OCI-LY7 (cell line): ENCODE measurements at regions not wholly inside any gene's neighbourhood (a gene's known extent, or its start where the extent isn't known, plus 50 kb on each side); places are given as distances from the start of the nearest gene placed in this dataset.

Experiments
- BruUV-seq: library from RNA; stranded (reverse); fragments of 400-500 nt; replicated peaks from 2 replicates; lab custom pipeline; 2021; lab: Mats Ljungman, UMichigan
- CTCF ChIA-PET: fragments of 300-600 bp; sonication (Branson Sonifier 250); formaldehyde crosslinking; loops from one replicate; lab custom pipeline; 2022; ENCODE audit warnings: antibody characterized with exemption; ENCODE audit not compliant: unreplicated experiment; lab: Charles Lee
- POLR2A ChIA-PET: fragments of 300-600 bp; sonication (Branson Sonifier 250); formaldehyde crosslinking; loops from one replicate; lab custom pipeline; 2022; ENCODE audit warnings: antibody characterized with exemption; lab: Charles Lee
- DNase-seq: peaks from one replicate; pipeline ENCODE4 v3.0.0-alpha.2; 2015; ENCODE audit warnings: low spot score
- H2AFZ ChIP-seq: fragments of 200-600 bp; sonication (generic), shearing (Covaris generic); 2 replicates; pipeline ENCODE4 v1.6.1; 2014; ENCODE audit warnings: mild to moderate bottlenecking, antibody characterized with exemption, low read length, moderate library complexity
- H3K27ac ChIP-seq: fragments of 200-600 bp; sonication (generic); 2 replicates; pipeline ENCODE4 v1.5.1; 2014; ENCODE audit warnings: mixed run types, low read depth, mild to moderate bottlenecking, moderate library complexity, low read length, inconsistent platforms; ENCODE audit not compliant: poor library complexity, severe bottlenecking
- H3K36me3 ChIP-seq: fragments of 200-600 bp; sonication (generic); 2 replicates; pipeline ENCODE4 v1.6.1; 2014; ENCODE audit warnings: mild to moderate bottlenecking, antibody characterized with exemption, low read length, moderate library complexity, mixed read lengths; ENCODE audit not compliant: insufficient read depth
- H3K4me1 ChIP-seq: fragments of 200-600 bp; sonication (generic); 2 replicates; pipeline ENCODE4 v1.5.1; 2014; ENCODE audit warnings: mild to moderate bottlenecking, low read length; ENCODE audit not compliant: insufficient read depth, poor library complexity, severe bottlenecking
- H3K4me2 ChIP-seq: fragments of 200-600 bp; sonication (generic); 2 replicates; pipeline ENCODE4 v1.6.1; 2014; ENCODE audit warnings: mild to moderate bottlenecking, low read length
- H3K4me3 ChIP-seq: fragments of 200-600 bp; sonication (generic); 2 replicates; pipeline ENCODE4 v1.5.1; 2014; ENCODE audit warnings: mild to moderate bottlenecking, low read depth, low read length; ENCODE audit not compliant: poor library complexity, severe bottlenecking
- H3K79me2 ChIP-seq: fragments of 200-600 bp; sonication (generic); 2 replicates; pipeline ENCODE4 v1.6.1; 2016; ENCODE audit warnings: low read depth, mild to moderate bottlenecking, low read length, moderate library complexity, mixed read lengths; ENCODE audit not compliant: insufficient read depth
- H3K9me2 ChIP-seq: fragments of 200-600 bp; sonication (generic); 2 replicates; pipeline ENCODE4 v1.6.1; 2016; ENCODE audit warnings: mild to moderate bottlenecking, low read length, mixed read lengths; ENCODE audit not compliant: insufficient read depth
- H3K9me3 ChIP-seq: fragments of 200-600 bp; sonication (generic); 2 replicates; pipeline ENCODE4 v1.6.1; 2014; ENCODE audit warnings: mild to moderate bottlenecking, mixed run types, low read length, mixed read lengths
- H4K20me1 ChIP-seq: fragments of 200-600 bp; sonication (generic); 2 replicates; pipeline ENCODE4 v1.6.1; 2014; ENCODE audit warnings: mild to moderate bottlenecking, antibody characterized with exemption, low read length, moderate library complexity, mixed read lengths; ENCODE audit not compliant: insufficient read depth
- EZH2phosphoT487 ChIP-seq: fragments of 200-600 bp; sonication (generic); IDR thresholded peaks from 2 replicates; pipeline ENCODE4 v1.6.1; 2018; ENCODE audit warnings: low read depth, borderline replicate concordance, mild to moderate bottlenecking, mixed run types, antibody characterized with exemption, low read length, moderate library complexity, mixed read lengths
- intact Hi-C: fragments of 100-400 bp; cut with micrococcal nuclease; formaldehyde crosslinking; loops from one replicate; pipeline ENCODE4 v1.10.0; 2022; ENCODE audit not compliant: unreplicated experiment
- TF ChIP-seq, protein P1 (sequence below): fragments of 200-600 bp; sonication (generic); conservative IDR thresholded peaks from 2 replicates; pipeline ENCODE4 v1.5.1; 2014; ENCODE audit warnings: mild to moderate bottlenecking, antibody characterized with exemption, low read length, moderate library complexity, mixed read lengths

DNA sequence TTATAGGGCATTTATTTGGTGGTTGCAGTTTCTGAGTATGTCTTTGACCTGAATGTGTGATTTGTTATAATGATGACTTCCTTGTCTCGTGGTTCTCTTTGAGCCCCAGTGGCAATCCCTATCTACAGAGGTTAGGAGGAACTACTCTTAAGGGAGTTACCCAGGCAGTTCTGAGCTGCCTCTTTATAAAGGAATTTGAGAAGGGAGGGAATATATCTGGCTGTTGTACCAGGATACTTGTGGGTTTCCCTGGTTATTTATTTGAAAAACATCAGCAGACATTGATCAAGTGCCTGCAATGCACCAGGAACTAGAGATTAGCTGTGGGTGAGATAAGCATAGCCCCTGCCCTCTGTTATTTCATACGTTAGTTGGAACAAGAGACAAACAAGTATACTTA lies 243.5 kb upstream of the ARHGAP20 start:
- POLR2A ChIA-PET = no interaction called here

DNA sequence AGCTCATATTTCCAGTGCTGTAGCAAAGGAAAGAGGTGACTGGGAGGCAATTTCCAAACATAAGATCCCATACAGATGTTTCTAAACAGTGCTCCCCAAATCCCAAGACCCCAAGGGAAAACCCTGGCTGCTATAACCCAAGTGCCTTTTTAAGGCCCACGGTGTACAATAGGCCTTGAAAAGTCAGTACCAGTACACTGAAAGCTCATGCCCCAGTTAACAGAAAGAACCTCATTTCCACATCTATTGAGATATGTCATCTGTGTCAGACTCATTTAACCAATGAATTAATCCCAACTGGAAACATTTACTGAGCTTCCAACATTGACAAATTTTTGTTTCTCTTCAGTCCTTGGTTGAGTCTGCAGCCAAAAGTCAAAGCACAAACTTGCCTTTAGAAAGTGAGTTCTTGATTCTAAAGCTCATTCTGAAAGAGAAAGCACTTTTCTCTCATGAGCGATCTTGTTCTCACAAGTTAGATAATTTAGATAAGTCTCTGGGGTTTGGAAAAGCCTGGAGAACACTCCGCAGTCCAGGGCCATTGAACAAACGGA lies 239.8 kb upstream of the ARHGAP20 start:
- Histone ChIP-seq H3K9me3 (no peaks in the 10 kb centered on the region), H2AFZ (0 out of 2 replicates have a peak overlapping the region, but pooled peaks have one; percentile 23), H3K4me3 (no peak overlapping the region), H4K20me1 (no peaks in the 10 kb centered on the region), H3K27ac (no peak overlapping the region), H3K4me2 (no peak overlapping the region), H3K36me3 (no peaks in the 10 kb centered on the region), H3K4me1 (no peaks in the 10 kb centered on the region), H3K79me2 (no peaks in the 10 kb centered on the region), H3K9me2 (no peaks in the 10 kb centered on the region)
- ChIA-PET CTCF (no interaction called here), POLR2A (interaction anchor here (0.6 to 2.2 kb wide), 8 partner anchors 11 to 920 kb away, joined by 3 to 9 read pairs (median 3); no protein-coding TSS in a partner anchor)
- no TSS peak for BruUV-seq
- no peak for DNase-seq
- intact Hi-C loops = no loop called here
- TF ChIP-seq EZH2phosphoT487 = no peak
- TF ChIP-seq, protein P1, sequence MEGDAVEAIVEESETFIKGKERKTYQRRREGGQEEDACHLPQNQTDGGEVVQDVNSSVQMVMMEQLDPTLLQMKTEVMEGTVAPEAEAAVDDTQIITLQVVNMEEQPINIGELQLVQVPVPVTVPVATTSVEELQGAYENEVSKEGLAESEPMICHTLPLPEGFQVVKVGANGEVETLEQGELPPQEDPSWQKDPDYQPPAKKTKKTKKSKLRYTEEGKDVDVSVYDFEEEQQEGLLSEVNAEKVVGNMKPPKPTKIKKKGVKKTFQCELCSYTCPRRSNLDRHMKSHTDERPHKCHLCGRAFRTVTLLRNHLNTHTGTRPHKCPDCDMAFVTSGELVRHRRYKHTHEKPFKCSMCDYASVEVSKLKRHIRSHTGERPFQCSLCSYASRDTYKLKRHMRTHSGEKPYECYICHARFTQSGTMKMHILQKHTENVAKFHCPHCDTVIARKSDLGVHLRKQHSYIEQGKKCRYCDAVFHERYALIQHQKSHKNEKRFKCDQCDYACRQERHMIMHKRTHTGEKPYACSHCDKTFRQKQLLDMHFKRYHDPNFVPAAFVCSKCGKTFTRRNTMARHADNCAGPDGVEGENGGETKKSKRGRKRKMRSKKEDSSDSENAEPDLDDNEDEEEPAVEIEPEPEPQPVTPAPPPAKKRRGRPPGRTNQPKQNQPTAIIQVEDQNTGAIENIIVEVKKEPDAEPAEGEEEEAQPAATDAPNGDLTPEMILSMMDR = no peak

More for the DNA sequence above, 243.5 kb upstream of the ARHGAP20 start:
- no peak overlapping the region for H2AFZ ChIP-seq
- H3K4me2 ChIP-seq = no peak overlapping the region
- H3K79me2 ChIP-seq = no peaks in the 10 kb centered on the region
- H3K9me3 ChIP-seq = no peaks in the 10 kb centered on the region
- H3K4me1 ChIP-seq = no peaks in the 10 kb centered on the region
- DNase-seq = no peak
- no peaks in the 10 kb centered on the region for H3K36me3 ChIP-seq
- H4K20me1 ChIP-seq = no peaks in the 10 kb centered on the region
- H3K9me2 ChIP-seq = no peaks in the 10 kb centered on the region
- H3K4me3 ChIP-seq = no peak overlapping the region
- CTCF ChIA-PET = no interaction called here
- no TSS peak for BruUV-seq
- H3K27ac ChIP-seq = no peak overlapping the region
- TF ChIP-seq EZH2phosphoT487 = no peak
- TF ChIP-seq, protein P1 = no peak
- intact Hi-C loops = no loop called here

DNA sequence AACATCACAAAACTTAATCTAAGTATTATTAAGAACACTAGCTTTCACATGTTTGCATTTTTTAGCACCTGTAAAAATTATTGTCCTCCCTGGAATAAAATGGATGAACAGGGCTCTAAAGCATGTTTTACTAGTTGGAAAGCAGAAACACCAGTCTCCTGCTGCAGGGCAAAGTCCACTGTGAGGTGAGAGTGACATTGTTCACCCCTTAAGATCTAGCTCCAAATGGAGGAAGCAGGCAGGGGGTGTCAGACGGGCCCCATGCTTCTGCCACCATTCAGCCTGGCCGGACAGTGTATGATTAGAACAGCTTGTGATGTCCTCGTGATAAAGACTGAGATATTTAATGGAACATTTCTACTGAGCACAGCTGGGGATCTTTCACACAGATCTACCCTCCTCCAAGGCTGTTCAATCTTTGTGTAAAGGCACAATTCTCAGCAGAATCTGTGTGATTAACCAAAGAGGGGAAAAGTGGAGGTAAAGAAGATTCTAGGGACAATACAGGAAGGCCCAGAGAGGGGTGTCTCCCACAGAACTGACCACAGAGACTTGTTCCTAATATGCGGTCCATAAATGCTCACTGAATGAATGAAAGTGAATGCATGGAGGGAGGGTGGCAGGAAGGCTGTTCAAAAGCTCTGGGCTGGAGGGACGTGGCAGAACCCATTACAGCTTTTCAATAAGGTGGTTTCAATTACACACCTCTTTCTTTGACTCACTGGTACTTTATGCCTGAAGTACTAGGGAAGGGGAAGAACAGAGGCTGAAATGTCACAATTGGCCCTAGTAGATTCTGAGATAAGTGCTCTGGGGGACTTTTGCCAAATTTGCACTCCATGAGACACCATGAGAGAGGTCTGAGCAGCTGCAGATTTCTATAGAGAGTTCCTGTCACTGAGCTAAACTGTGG lies 239.1 kb upstream of the ARHGAP20 start:
- Histone ChIP-seq H3K9me2 (no peaks in the 10 kb centered on the region), H4K20me1 (no peaks in the 10 kb centered on the region), H3K4me3 (no peak overlapping the region), H3K9me3 (no peaks in the 10 kb centered on the region), H3K4me1 (no peaks in the 10 kb centered on the region), H2AFZ (no peak overlapping the region), H3K36me3 (no peaks in the 10 kb centered on the region), H3K79me2 (no peaks in the 10 kb centered on the region), H3K27ac (no peak overlapping the region), H3K4me2 (no peak overlapping the region)
- no peak for TF ChIP-seq EZH2phosphoT487
- TF ChIP-seq, protein P1 = no peak
- BruUV-seq = no TSS peak
- CTCF ChIA-PET = no interaction called here
- DNase-seq = no peak
- POLR2A ChIA-PET = interaction anchor here (0.6 to 2.2 kb wide), 7 partner anchors 11 to 921 kb away, joined by 3 to 9 read pairs (median 3); no protein-coding TSS in a partner anchor
- intact Hi-C loops = no loop called here
